Lung (tissue), 11 donors: ENCODE measurements at regions not wholly inside any gene's neighbourhood (a gene's known extent, or its start where the extent isn't known, plus 50 kb on each side); places are given as distances from the start of the nearest gene placed in this dataset.

ENCODE experiments used
- ATAC-seq: fragments of 200-7000 bp; cut with Tn5 transposase; one replicate; pipeline ENCODE4 v1.9.1; 2020; ENCODE audit warnings: moderate number of reproducible peaks; ENCODE audit not compliant: insufficient read depth, low FRiP score
- DNase-seq, 3 donors: peaks; one replicate each; pipeline ENCODE4 v3.0.0-alpha.2; 2013 to 2017
- H3K27ac ChIP-seq, 2 donors: one replicate each; pipeline ENCODE4 v1.5.1; 2013; ENCODE audit warnings: mild to moderate bottlenecking in 2 of 2, moderate library complexity in 2 of 2, control low read depth in 1 of 2, inconsistent platforms in 1 of 2, low read depth in 1 of 2, low read length in 1 of 2
- H3K27me3 ChIP-seq, 3 donors: one replicate each; pipeline ENCODE4 v1.5.1; 2013; ENCODE audit warnings: low read length in 2 of 3; ENCODE audit not compliant: control insufficient read depth in 3 of 3, insufficient read depth in 3 of 3
- H3K36me3 ChIP-seq, 4 donors: one replicate each; pipeline ENCODE4 v1.5.1; 2013; ENCODE audit warnings: low read length in 4 of 4, mild to moderate bottlenecking in 1 of 4, moderate library complexity in 1 of 4; ENCODE audit not compliant: control insufficient read depth in 4 of 4, insufficient read depth in 4 of 4
- H3K4me1 ChIP-seq, 5 donors: one replicate each; pipeline ENCODE4 v1.5.1; 2013; ENCODE audit warnings: low read length in 5 of 5, mild to moderate bottlenecking in 2 of 5, moderate library complexity in 1 of 5; ENCODE audit not compliant: control insufficient read depth in 5 of 5, insufficient read depth in 5 of 5
- H3K4me3 ChIP-seq: one replicate; pipeline ENCODE4 v1.5.1; 2013; ENCODE audit warnings: mild to moderate bottlenecking, control low read depth, moderate library complexity
- H3K9ac ChIP-seq, 2 donors: one replicate each; pipeline ENCODE4 v1.5.1; 2013; ENCODE audit warnings: low read length in 2 of 2, control low read depth in 1 of 2; ENCODE audit not compliant: insufficient read depth in 1 of 2
- H3K9me3 ChIP-seq, 4 donors: one replicate each; pipeline ENCODE4 v1.5.1; 2013; ENCODE audit warnings: low read length in 3 of 4, mild to moderate bottlenecking in 1 of 4, moderate library complexity in 1 of 4; ENCODE audit not compliant: control insufficient read depth in 4 of 4, insufficient read depth in 3 of 4
- CTCF ChIP-seq: IDR thresholded peaks from 2 replicates; pipeline ENCODE4 v1.5.1; 2012; ENCODE audit warnings: mild to moderate bottlenecking; ENCODE audit errors: control extremely low read depth, extremely low read depth
- WGBS, 2 donors: extraction: QIAGEN DNeasy Blood & Tissue Kit; methylation state at CpG; one replicate each; pipeline ENCODE4 v1.1.7; 2013; 5-methylcytosine and 5-hydroxymethylcytosine counted together
- donor health status: control.
- donor health status: control.
- donor health status: Bipolar disorder and iron deficiency.
- donor health status: healthy.
- donor health status: DM: yes; HTN: yes; CAD: no.

DNA sequence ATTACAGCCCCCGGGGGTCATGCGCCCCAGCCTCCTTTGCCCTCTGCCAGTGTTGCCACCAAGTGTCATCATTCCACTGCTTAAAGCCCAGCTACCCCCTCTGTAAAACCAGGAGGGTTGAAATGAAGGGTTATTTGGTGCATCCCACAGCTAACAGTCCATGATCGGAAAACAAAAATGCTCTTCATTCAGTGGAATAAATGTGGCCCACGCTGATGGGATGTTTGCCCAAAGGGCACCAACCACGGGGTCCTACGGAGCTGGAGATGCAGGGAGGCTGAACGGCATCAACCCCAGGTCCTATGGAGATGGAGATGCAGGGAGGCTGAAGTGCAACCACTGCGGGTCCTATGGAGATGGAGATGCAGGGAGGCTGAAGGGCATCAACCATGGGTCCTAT, 218.5 kb upstream of the IRX1 start:
- WGBS, 2 donors = 90 to 91% methylated on average over 8 of the region's 8 CpGs
- no peak for TF ChIP-seq CTCF

GRCh38 chr5:3376611-3377010, 219.0 kb upstream of the IRX1 start:
- no peaks in the 10 kb centered on the region for H3K36me3 ChIP-seq
- ATAC-seq (no peak), DNase-seq (no peak)
- TF ChIP-seq CTCF = no peak
- peaks cover 0 to 17% (median 9%) of the 10 kb centered on the region in 4 donors for H3K9me3 ChIP-seq
- no peaks in the 10 kb centered on the region for H3K4me1 ChIP-seq
- H3K27me3 ChIP-seq = no peaks in the 10 kb centered on the region
- no peak overlapping the region for H3K4me3 ChIP-seq
- 71 to 85% methylated on average over 6 of the region's 6 CpGs for WGBS, 2 donors
- H3K27ac ChIP-seq = no peak overlapping the region
- H3K9ac ChIP-seq = no peak overlapping the region

More for the DNA sequence above, 218.5 kb upstream of the IRX1 start:
- H3K36me3 ChIP-seq = no peaks in the 10 kb centered on the region
- H3K9ac ChIP-seq = no peak overlapping the region
- no peak overlapping the region for H3K4me3 ChIP-seq
- H3K9me3 ChIP-seq = peaks cover 0 to 17% (median 9%) of the 10 kb centered on the region in 4 donors
- no peaks in the 10 kb centered on the region for H3K27me3 ChIP-seq
- H3K27ac ChIP-seq = no peak overlapping the region
- ATAC-seq (no peak), DNase-seq (no peak)
- H3K4me1 ChIP-seq = no peaks in the 10 kb centered on the region

- no peak for TF ChIP-seq CTCF
- DNase-seq = no peak
- Histone ChIP-seq H3K27me3 (no peaks in the 10 kb centered on the region), H3K4me3 (no peak overlapping the region), H3K27ac (no peak overlapping the region), H3K9me3 (peaks cover 0 to 17% (median 9%) of the 10 kb centered on the region in 4 donors), H3K9ac (no peak overlapping the region), H3K4me1 (no peaks in the 10 kb centered on the region), H3K36me3 (no peaks in the 10 kb centered on the region)
- 49 to 51% methylated on average over 2 of the region's 2 CpGs for WGBS, 2 donors
- ATAC-seq = no peak
Measured at GRCh38 chr5:3375586-3376311, 219.9 kb upstream of the IRX1 start.

DNA sequence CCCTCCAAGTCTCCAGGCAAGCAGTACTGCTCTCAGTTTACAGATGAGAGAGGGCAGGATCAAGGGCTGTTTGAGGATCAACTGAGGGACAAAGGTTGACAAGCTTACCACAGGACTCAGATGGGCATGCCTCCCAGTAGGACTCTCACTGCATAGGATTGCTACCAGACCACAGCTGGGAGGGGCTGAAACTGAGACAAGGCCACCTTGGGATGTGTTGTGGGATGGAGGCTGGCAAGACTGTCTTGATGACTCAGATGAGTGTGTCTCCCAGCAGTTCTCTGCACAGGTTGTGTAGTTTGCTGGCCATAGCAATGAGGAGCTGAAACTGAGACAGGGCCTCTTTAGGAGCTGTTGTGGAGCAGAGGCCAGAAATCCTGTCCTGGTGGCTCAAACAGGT, 222.2 kb upstream of the IRX1 start:
- no peak overlapping the region for H3K9ac ChIP-seq
- DNase-seq = no peak

More for the DNA sequence above, 222.2 kb upstream of the IRX1 start:
- Histone ChIP-seq H3K27ac (no peak overlapping the region), H3K36me3 (no peaks in the 10 kb centered on the region), H3K9me3 (peaks cover 0 to 20% (median 9%) of the 10 kb centered on the region in 4 donors), H3K27me3 (no peaks in the 10 kb centered on the region), H3K4me3 (no peak overlapping the region), H3K4me1 (no peaks in the 10 kb centered on the region)
- ATAC-seq = no peak
- TF ChIP-seq CTCF = no peak
